Suprapubic skin (tissue), 4 donors: ENCODE measurements at regions not wholly inside any gene's neighbourhood (a gene's known extent, or its start where the extent isn't known, plus 50 kb on each side); places are given as distances from the start of the nearest gene placed in this dataset.

Experiments
- DNase-seq, 2 donors: peaks; one replicate each; pipeline ENCODE4 v3.0.0-alpha.2; 2019; ENCODE audit warnings: low spot score in 2 of 2
- H3K27ac ChIP-seq: fragments of 200-600 bp; sonication (generic); one replicate; pipeline ENCODE4 v1.5.1; 2019
- H3K27me3 ChIP-seq: fragments of 200-600 bp; sonication (generic); one replicate; pipeline ENCODE4 v1.5.1; 2019
- H3K36me3 ChIP-seq: fragments of 200-600 bp; sonication (generic); one replicate; pipeline ENCODE4 v1.5.1; 2019
- H3K4me1 ChIP-seq: fragments of 200-600 bp; sonication (generic); one replicate; pipeline ENCODE4 v1.5.1; 2019
- H3K4me3 ChIP-seq: fragments of 200-600 bp; sonication (generic); one replicate; pipeline ENCODE4 v1.5.1; 2019; ENCODE audit warnings: mild to moderate bottlenecking
- H3K9me3 ChIP-seq: fragments of 200-600 bp; sonication (generic); one replicate; pipeline ENCODE4 v1.5.1; 2019
- EP300 ChIP-seq: sonication (generic); formaldehyde crosslinking; IDR thresholded peaks from one replicate; pipeline ENCODE4 v1.6.1; 2017; ENCODE audit warnings: antibody characterized with exemption
- POLR2A ChIP-seq, 2 donors: fragments of 450-650 bp; IDR thresholded peaks; one replicate each; pipeline ENCODE4 v1.6.1; 2017; ENCODE audit warnings: antibody characterized with exemption in 2 of 2, mild to moderate bottlenecking in 2 of 2, moderate library complexity in 2 of 2
- POLR2AphosphoS5 ChIP-seq, 3 donors: sonication (generic); formaldehyde crosslinking; IDR thresholded peaks; one replicate each; pipeline ENCODE4 v1.6.1; 2017; ENCODE audit warnings: antibody characterized with exemption in 3 of 3
- WGBS: methylation state at CpG from one replicate; pipeline ENCODE4 v1.1.5; 2018; 5-methylcytosine and 5-hydroxymethylcytosine counted together
- TF ChIP-seq, protein P1 (sequence below), 2 donors: fragments of 200-600 bp in 1 of 2; fragments of 450-650 bp in 1 of 2; sonication (generic) in 1 of 2; IDR thresholded peaks; one replicate each; pipeline ENCODE4 v1.5.1; 2016 to 2019; ENCODE audit warnings: antibody characterized with exemption in 2 of 2, mild to moderate bottlenecking in 1 of 2, moderate library complexity in 1 of 2

DNA sequence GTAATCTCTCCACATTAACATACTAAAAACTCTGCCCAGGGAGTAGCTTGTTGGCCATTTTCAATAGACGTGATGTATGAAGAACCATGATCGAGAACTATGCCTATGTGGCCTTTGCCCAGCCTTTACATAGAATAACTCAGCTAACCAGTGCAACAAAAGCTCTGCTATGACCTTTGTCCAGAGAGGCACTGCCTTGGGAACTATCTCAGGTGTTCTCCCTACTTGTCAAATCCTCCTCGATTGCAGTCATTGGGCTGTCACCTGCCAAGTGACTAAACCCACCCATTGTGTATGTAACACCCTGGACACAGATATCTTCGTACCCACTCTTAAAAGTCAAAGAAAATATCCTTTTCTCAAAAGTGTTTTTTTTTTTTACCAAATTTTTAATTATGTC lies 610.3 kb upstream of the GALNTL6 start:
- Histone ChIP-seq H3K27me3 (no peaks in the 10 kb centered on the region), H3K36me3 (no peaks in the 10 kb centered on the region), H3K9me3 (no peaks in the 10 kb centered on the region), H3K4me3 (no peak overlapping the region), H3K27ac (no peak overlapping the region), H3K4me1 (no peaks in the 10 kb centered on the region)
- TF ChIP-seq, protein P1, sequence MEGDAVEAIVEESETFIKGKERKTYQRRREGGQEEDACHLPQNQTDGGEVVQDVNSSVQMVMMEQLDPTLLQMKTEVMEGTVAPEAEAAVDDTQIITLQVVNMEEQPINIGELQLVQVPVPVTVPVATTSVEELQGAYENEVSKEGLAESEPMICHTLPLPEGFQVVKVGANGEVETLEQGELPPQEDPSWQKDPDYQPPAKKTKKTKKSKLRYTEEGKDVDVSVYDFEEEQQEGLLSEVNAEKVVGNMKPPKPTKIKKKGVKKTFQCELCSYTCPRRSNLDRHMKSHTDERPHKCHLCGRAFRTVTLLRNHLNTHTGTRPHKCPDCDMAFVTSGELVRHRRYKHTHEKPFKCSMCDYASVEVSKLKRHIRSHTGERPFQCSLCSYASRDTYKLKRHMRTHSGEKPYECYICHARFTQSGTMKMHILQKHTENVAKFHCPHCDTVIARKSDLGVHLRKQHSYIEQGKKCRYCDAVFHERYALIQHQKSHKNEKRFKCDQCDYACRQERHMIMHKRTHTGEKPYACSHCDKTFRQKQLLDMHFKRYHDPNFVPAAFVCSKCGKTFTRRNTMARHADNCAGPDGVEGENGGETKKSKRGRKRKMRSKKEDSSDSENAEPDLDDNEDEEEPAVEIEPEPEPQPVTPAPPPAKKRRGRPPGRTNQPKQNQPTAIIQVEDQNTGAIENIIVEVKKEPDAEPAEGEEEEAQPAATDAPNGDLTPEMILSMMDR (IDR thresholded peaks at IDR 0.05), result no peak
- TF ChIP-seq POLR2AphosphoS5 (IDR thresholded peaks at IDR 0.05) (no peak), POLR2A (IDR thresholded peaks at IDR 0.05) (no peak), EP300 (no peak)
- WGBS, result 90% methylated on average over 4 of the region's 4 CpGs
- no peak for DNase-seq

DNA sequence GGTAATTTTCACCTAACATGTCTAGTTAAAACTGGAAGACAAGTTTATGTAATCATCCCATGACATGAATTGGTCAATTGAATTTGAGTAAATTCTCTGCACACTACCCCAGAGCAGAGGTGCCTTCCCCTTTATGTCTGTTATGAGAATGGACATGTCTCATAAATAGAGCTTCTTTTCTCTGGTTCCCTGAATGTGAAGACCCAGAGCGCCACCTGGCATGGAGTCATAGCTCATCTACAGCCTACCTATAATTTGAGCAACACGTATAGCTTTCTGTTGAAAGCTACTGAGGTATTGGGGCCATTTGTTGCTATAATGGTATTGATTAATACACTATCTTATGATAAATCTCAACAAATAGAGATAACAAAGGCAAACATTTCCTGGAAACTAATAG lies 626.5 kb upstream of the GALNTL6 start:
- DNase-seq, result no peak
- Histone ChIP-seq H3K36me3 (no peaks in the 10 kb centered on the region), H3K27me3 (no peaks in the 10 kb centered on the region), H3K4me1 (no peaks in the 10 kb centered on the region), H3K4me3 (no peak overlapping the region), H3K9me3 (no peaks in the 10 kb centered on the region), H3K27ac (no peak overlapping the region)
- TF ChIP-seq POLR2A (IDR thresholded peaks at IDR 0.05) (no peak), EP300 (no peak), POLR2AphosphoS5 (IDR thresholded peaks at IDR 0.05) (no peak)
- TF ChIP-seq, protein P1 (IDR thresholded peaks at IDR 0.05), result no peak
- WGBS, result 91% methylated on average over 2 of the region's 2 CpGs

DNA sequence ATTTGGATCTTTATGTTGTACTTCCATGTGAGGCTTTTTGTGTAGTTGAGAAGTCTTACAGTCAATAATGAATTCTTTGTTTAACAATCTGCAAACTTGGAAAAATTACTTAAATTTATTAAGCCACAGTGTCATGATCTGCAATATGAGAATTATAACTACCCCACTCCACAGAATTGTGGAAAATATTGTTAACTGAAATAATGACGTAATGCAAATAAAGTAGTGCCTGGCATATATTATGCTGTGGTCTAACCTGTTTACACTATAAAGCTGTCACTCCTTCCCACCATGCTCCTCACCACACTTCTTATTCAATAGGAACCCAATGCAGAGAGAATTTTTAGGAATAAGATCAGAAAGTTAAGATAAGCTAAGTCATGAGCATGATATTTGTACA lies 632.1 kb upstream of the GALNTL6 start:
- H3K4me1 ChIP-seq, result no peaks in the 10 kb centered on the region
- DNase-seq, result no peak
- whole genome bisulfite sequencing, result 87% methylated on average over 1 of the region's 1 CpG

DNA sequence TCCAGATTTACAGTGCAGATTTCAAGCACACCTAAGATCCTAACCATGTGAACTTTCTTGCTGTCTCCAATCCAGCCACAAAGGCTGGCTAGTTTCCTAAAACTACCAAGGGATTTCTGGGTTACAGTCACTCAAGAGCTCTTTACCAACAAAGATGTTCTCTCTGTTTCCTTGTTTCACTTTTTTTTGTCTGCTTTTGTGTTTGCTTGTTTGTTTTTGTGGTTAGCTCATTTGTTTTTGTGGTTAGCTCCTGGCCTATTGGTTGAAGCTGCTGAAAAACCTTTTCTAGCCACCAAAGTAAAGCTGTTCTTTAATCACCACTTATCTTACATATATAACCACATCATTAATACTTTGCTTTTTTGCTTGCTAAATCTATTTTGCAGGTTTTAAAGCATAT lies 642.5 kb upstream of the GALNTL6 start:
- no peak for DNase-seq
- Histone ChIP-seq H3K4me1 (no peaks in the 10 kb centered on the region), H3K4me3 (no peak overlapping the region), H3K36me3 (no peaks in the 10 kb centered on the region), H3K9me3 (peaks cover 4% of the 10 kb centered on the region), H3K27ac (no peak overlapping the region), H3K27me3 (no peaks in the 10 kb centered on the region)
- TF ChIP-seq EP300 (no peak), POLR2AphosphoS5 (IDR thresholded peaks at IDR 0.05) (no peak), POLR2A (IDR thresholded peaks at IDR 0.05) (no peak)
- TF ChIP-seq, protein P1 (IDR thresholded peaks at IDR 0.05), result no peak

More for the DNA sequence above, 632.1 kb upstream of the GALNTL6 start:
- H3K4me3 ChIP-seq, result no peak overlapping the region
- H3K27me3 ChIP-seq, result no peaks in the 10 kb centered on the region
- H3K36me3 ChIP-seq, result no peaks in the 10 kb centered on the region
- H3K27ac ChIP-seq, result no peak overlapping the region
- H3K9me3 ChIP-seq, result no peaks in the 10 kb centered on the region
- TF ChIP-seq EP300, result no peak
- TF ChIP-seq POLR2A (IDR thresholded peaks at IDR 0.05), result no peak
- TF ChIP-seq, protein P1 (IDR thresholded peaks at IDR 0.05), result no peak
- no peak for TF ChIP-seq POLR2AphosphoS5 (IDR thresholded peaks at IDR 0.05)

DNA sequence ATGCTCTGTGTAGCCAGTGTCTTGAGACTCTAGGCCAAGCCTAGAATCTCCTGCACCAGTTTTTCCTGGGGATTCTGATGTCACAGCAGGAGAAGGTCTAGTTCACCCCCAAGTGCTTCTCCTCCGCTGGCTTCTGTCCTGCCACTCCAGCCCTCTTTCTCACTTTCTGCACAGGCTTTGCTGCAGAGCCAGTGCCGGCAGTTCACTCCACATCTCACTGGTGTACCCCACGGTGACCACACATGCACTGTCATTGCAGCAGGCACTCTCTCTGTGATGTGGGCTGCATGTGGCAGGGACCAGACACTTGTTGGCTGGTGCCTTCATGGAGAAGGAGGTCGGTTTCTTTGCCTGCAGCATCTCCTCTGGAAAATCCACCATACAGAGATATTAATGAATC lies 643.8 kb upstream of the GALNTL6 start:
- Histone ChIP-seq H3K9me3 (peaks cover 4% of the 10 kb centered on the region), H3K27me3 (no peaks in the 10 kb centered on the region), H3K36me3 (no peaks in the 10 kb centered on the region), H3K4me3 (no peak overlapping the region), H3K4me1 (no peaks in the 10 kb centered on the region), H3K27ac (no peak overlapping the region)
- TF ChIP-seq, protein P1 (IDR thresholded peaks at IDR 0.05), result no peak
- TF ChIP-seq EP300, result no peak
- no peak for TF ChIP-seq POLR2AphosphoS5 (IDR thresholded peaks at IDR 0.05)
- no peak for TF ChIP-seq POLR2A (IDR thresholded peaks at IDR 0.05)
- WGBS, result 90% methylated on average over 4 of the region's 4 CpGs
- no peak for DNase-seq
